ENCODE measurements at regions not wholly inside any gene's neighbourhood (a gene's known extent, or its start where the extent isn't known, plus 50 kb on each side); places are given as distances from the start of the nearest gene placed in this dataset.

DNA sequence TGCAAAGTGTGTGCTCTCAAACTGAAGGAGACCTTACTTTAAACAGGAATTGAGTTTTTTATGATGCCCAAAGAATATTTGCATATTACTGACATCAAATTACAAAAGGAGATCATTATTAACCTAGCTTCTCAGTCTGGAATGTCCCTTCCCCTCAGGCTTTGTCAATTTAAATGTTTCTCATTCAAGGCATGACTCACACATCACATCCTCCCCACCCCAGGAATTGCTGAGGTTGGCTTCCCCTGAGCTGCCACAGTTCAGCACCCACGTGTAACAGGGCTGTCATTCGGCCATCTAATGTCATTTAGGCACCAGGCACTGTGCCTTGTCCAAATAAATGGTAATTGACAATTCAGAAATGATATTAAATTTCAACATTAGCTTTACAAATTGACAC, 305.9 kb upstream of the MGMT start:
- Histone ChIP-seq H3K9ac (ENCODE audit: low read length) (no peak overlapping the region), H3K4me2 (ENCODE audit: low read length) (no peak overlapping the region), H3K27ac (ENCODE audit: low read length) (no peak overlapping the region), H4K20me1 (ENCODE audit: insufficient read depth) (no peaks in the 10 kb centered on the region), H3K4me3 (ENCODE audit: low read length) (no peak overlapping the region), H3K9me2 (ENCODE audit: insufficient read depth, low read length) (no peaks in the 10 kb centered on the region), H3K79me2 (replicated peaks; ENCODE audit: insufficient read depth, low read length) (no peaks in the 10 kb centered on the region), H3K9me3 (ENCODE audit: low read length) (no peaks in the 10 kb centered on the region), H2AFZ (ENCODE audit: low read depth, low read length) (no peak overlapping the region), H3F3A (ENCODE audit: insufficient read depth, low read length, poor library complexity, severe bottlenecking) (no peaks in the 10 kb centered on the region), H3K36me3 (ENCODE audit: insufficient read depth, low read length) (no peaks in the 10 kb centered on the region), H3K27me3 (ENCODE audit: insufficient read depth, low read depth, low read length) (no peaks in the 10 kb centered on the region)
- TF ChIP-seq MXI1 (conservative IDR thresholded peaks at IDR 0.05; ENCODE audit: poor library complexity, severe bottlenecking): no peak
- TF ChIP-seq, protein P1, sequence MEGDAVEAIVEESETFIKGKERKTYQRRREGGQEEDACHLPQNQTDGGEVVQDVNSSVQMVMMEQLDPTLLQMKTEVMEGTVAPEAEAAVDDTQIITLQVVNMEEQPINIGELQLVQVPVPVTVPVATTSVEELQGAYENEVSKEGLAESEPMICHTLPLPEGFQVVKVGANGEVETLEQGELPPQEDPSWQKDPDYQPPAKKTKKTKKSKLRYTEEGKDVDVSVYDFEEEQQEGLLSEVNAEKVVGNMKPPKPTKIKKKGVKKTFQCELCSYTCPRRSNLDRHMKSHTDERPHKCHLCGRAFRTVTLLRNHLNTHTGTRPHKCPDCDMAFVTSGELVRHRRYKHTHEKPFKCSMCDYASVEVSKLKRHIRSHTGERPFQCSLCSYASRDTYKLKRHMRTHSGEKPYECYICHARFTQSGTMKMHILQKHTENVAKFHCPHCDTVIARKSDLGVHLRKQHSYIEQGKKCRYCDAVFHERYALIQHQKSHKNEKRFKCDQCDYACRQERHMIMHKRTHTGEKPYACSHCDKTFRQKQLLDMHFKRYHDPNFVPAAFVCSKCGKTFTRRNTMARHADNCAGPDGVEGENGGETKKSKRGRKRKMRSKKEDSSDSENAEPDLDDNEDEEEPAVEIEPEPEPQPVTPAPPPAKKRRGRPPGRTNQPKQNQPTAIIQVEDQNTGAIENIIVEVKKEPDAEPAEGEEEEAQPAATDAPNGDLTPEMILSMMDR (IDR thresholded peaks at IDR 0.05; ENCODE audit: poor library complexity, severe bottlenecking): no peak
- no peak for TF ChIP-seq RAD21 (conservative IDR thresholded peaks at IDR 0.05)
- no peak for TF ChIP-seq TAF1 (IDR thresholded peaks at IDR 0.05; ENCODE audit: low read depth)
- no peak for TF ChIP-seq EZH2 (IDR thresholded peaks at IDR 0.05; ENCODE audit: borderline replicate concordance, insufficient read depth, low read length, poor library complexity, severe bottlenecking)
- TF ChIP-seq SMC3 (conservative IDR thresholded peaks at IDR 0.05; ENCODE audit: poor library complexity): no peak
- TF ChIP-seq EP300 (conservative IDR thresholded peaks at IDR 0.05; ENCODE audit: poor library complexity, severe bottlenecking): no peak
- TF ChIP-seq POLR2AphosphoS5 (IDR thresholded peaks at IDR 0.05): no peak
- TF ChIP-seq, protein P2, sequence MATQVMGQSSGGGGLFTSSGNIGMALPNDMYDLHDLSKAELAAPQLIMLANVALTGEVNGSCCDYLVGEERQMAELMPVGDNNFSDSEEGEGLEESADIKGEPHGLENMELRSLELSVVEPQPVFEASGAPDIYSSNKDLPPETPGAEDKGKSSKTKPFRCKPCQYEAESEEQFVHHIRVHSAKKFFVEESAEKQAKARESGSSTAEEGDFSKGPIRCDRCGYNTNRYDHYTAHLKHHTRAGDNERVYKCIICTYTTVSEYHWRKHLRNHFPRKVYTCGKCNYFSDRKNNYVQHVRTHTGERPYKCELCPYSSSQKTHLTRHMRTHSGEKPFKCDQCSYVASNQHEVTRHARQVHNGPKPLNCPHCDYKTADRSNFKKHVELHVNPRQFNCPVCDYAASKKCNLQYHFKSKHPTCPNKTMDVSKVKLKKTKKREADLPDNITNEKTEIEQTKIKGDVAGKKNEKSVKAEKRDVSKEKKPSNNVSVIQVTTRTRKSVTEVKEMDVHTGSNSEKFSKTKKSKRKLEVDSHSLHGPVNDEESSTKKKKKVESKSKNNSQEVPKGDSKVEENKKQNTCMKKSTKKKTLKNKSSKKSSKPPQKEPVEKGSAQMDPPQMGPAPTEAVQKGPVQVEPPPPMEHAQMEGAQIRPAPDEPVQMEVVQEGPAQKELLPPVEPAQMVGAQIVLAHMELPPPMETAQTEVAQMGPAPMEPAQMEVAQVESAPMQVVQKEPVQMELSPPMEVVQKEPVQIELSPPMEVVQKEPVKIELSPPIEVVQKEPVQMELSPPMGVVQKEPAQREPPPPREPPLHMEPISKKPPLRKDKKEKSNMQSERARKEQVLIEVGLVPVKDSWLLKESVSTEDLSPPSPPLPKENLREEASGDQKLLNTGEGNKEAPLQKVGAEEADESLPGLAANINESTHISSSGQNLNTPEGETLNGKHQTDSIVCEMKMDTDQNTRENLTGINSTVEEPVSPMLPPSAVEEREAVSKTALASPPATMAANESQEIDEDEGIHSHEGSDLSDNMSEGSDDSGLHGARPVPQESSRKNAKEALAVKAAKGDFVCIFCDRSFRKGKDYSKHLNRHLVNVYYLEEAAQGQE (IDR thresholded peaks at IDR 0.05; ENCODE audit: borderline replicate concordance): no peak

DNA sequence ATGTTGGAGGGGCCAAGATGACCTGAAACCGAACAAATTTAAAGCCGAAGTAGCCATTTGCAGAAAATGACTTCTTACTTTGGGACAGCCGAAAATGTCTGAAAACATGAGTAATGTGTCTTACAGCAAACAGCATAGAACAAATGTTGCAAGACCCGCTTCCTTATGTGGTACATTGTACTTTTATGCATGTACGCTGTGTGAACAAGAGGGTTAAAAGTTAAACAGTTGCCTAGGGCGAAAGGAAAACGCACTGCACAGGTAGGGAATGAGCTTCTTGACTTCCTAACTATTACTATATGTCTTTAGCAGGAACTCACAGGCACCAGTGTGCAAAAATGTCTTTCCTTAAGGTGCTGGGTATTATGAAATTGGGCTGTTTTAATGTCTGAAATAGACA, 303.5 kb upstream of the MGMT start:
- Histone ChIP-seq H3K27me3 (ENCODE audit: insufficient read depth, low read depth, low read length) (no peaks in the 10 kb centered on the region), H3K9me2 (ENCODE audit: insufficient read depth, low read length) (no peaks in the 10 kb centered on the region), H4K20me1 (ENCODE audit: insufficient read depth) (no peaks in the 10 kb centered on the region), H2AFZ (ENCODE audit: low read depth, low read length) (no peak overlapping the region), H3K4me2 (ENCODE audit: low read length) (no peak overlapping the region), H3K9ac (ENCODE audit: low read length) (no peak overlapping the region), H3K9me3 (ENCODE audit: low read length) (no peaks in the 10 kb centered on the region), H3K27ac (ENCODE audit: low read length) (no peak overlapping the region), H3K36me3 (ENCODE audit: insufficient read depth, low read length) (no peaks in the 10 kb centered on the region), H3K79me2 (replicated peaks; ENCODE audit: insufficient read depth, low read length) (no peaks in the 10 kb centered on the region), H3K4me3 (ENCODE audit: low read length) (no peak overlapping the region), H3F3A (ENCODE audit: insufficient read depth, low read length, poor library complexity, severe bottlenecking) (no peaks in the 10 kb centered on the region)
- TF ChIP-seq, protein P2 (IDR thresholded peaks at IDR 0.05; ENCODE audit: borderline replicate concordance): no peak
- TF ChIP-seq EZH2 (IDR thresholded peaks at IDR 0.05; ENCODE audit: borderline replicate concordance, insufficient read depth, low read length, poor library complexity, severe bottlenecking): no peak
- TF ChIP-seq RAD21 (conservative IDR thresholded peaks at IDR 0.05): no peak
- no peak for TF ChIP-seq TAF1 (IDR thresholded peaks at IDR 0.05; ENCODE audit: low read depth)
- TF ChIP-seq MXI1 (conservative IDR thresholded peaks at IDR 0.05; ENCODE audit: poor library complexity, severe bottlenecking): no peak
- no peak for TF ChIP-seq SMC3 (conservative IDR thresholded peaks at IDR 0.05; ENCODE audit: poor library complexity)
- no peak for TF ChIP-seq POLR2AphosphoS5 (IDR thresholded peaks at IDR 0.05)
- no peak for TF ChIP-seq EP300 (conservative IDR thresholded peaks at IDR 0.05; ENCODE audit: poor library complexity, severe bottlenecking)
- TF ChIP-seq, protein P1 (IDR thresholded peaks at IDR 0.05; ENCODE audit: poor library complexity, severe bottlenecking): no peak
